ENCODE measurements at regions not wholly inside any gene's neighbourhood (a gene's known extent, or its start where the extent isn't known, plus 50 kb on each side); places are given as distances from the start of the nearest gene placed in this dataset.

DNA sequence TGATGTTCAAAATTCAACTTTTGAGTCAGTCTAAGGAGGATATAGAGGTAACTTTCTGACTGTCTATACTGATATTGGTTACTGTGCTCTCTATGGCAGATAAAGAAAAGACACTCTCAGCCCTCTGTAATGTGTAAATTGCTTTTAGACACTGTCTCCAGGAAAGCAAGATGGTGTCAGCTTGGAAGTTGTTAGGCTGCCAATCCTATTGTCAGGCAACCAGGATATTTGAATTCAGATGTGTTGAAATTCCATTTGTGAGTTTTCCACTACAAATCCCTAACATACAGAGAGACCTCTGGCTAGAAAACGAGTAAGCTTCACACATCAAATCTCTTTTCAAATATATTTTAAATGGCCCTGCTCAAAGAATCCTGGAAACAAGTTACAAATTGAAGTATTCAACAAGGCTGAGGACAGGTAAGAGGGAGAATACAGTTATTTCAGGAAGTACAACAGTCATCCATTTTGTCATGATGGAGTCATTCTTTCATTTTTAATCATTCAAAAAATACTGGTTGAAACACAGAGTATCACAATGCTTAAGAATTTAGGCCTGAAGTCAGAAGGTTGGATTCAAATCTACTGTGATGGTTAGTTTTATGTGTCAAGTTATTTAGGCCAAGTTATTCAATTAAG lies 312.0 kb downstream of the OLFM4 start:
- no peak for TF ChIP-seq CTCF (IDR thresholded peaks at IDR 0.05)
- DNase-seq (ENCODE audit: low spot score) = no peak
- Histone ChIP-seq H3K4me3 (no peak overlapping the region), H3K27ac (no peak overlapping the region)

GRCh38 chr13:53341144-53341510 lies 312.5 kb downstream of the OLFM4 start:
- DNase-seq (ENCODE audit: low spot score) = no peak
- no peak overlapping the region for H3K4me3 ChIP-seq
- no peak for TF ChIP-seq CTCF (IDR thresholded peaks at IDR 0.05)
- H3K27ac ChIP-seq = no peak overlapping the region

- H3K27ac ChIP-seq = no peak overlapping the region
- TF ChIP-seq CTCF (IDR thresholded peaks at IDR 0.05) = no peak
- no peak for DNase-seq (ENCODE audit: low spot score)
- H3K4me3 ChIP-seq = no peak overlapping the region
Observed at GRCh38 chr13:53342623-53343360, 314.2 kb downstream of the OLFM4 start.

- no peak for TF ChIP-seq CTCF (IDR thresholded peaks at IDR 0.05)
- no peak for DNase-seq (ENCODE audit: low spot score)
- Histone ChIP-seq H3K27ac (no peak overlapping the region), H3K4me3 (no peak overlapping the region)
Observed at GRCh38 chr13:53343361-53343744, 314.7 kb downstream of the OLFM4 start.

GRCh38 chr13:53351021-53351420 lies 322.4 kb downstream of the OLFM4 start:
- no peak for TF ChIP-seq CTCF (IDR thresholded peaks at IDR 0.05)
- no peak overlapping the region for H3K4me3 ChIP-seq
- no peak for DNase-seq (ENCODE audit: low spot score)
- no peak overlapping the region for H3K27ac ChIP-seq

DNA sequence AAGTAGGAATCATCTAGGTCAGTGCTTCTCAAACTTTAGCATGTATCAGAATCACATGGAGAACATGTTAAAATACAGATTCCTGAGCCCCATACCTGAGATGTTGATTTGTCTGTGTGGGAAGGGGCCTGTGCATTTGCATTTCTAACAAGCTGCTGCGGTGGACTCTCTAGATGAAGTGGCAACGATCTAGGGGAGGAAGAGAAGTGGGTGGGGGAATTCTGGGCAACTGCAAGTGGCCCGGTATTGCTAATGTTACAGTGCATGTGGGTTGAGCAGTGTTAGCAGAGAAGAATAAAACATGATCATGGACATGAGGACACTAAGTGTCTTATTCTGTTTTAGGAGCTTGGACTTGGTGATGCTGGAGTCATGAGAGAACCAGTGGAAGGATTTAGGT lies 329.0 kb downstream of the OLFM4 start:
- Histone ChIP-seq H3K27ac (no peak overlapping the region), H3K4me3 (no peak overlapping the region)
- no peak for TF ChIP-seq CTCF (IDR thresholded peaks at IDR 0.05)
- DNase-seq (ENCODE audit: low spot score) = no peak

DNA sequence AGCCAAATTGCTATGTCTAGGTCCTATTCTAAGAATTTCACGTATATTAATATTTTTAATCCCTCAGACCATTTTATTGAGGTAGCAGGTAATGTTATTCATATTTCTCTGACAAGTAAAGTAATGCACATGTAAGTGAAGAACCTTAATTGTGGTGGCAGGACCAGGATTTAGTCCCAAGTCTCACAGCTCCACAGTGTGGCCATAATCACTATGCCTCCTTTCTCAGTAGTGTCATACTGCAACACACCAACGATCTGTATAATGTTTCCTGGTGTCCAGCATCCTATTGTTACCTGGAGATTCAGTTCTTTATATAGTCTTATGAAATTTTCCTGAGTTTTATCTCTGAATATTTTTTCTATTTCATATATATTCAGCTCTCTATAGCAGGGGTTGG lies 340.3 kb downstream of the OLFM4 start:
- Histone ChIP-seq H3K4me3 (no peak overlapping the region), H3K27ac (no peak overlapping the region)
- no peak for TF ChIP-seq CTCF (IDR thresholded peaks at IDR 0.05)
- no peak for DNase-seq (ENCODE audit: low spot score)
